GM18507 (cell line): ENCODE measurements at regions not wholly inside any gene's neighbourhood (a gene's known extent, or its start where the extent isn't known, plus 50 kb on each side); places are given as distances from the start of the nearest gene placed in this dataset.
"Not testable (repeated sequence)": the region's sequence is repeated elsewhere in the genome, so short reads cannot be mapped to it uniquely, and the experiment has no call there.

Experiments
- DNase-seq: peaks from one replicate; pipeline ENCODE4 v3.0.0; 2011; ENCODE audit warnings: low read depth; ENCODE audit not compliant: insufficient read length; ENCODE audit errors: extremely low spot score
- FAIRE-seq: peaks from 2 replicates; lab custom pipeline; 2011; peaks lifted over from hg19 to GRCh38; lab: Jason Lieb, UNC

- FAIRE-seq = no peak
- no peak for DNase-seq
Measured at GRCh38 chr4:85092943-85093342, 126.5 kb upstream of the WDFY3 start.

- no peak for FAIRE-seq
Measured at GRCh38 chr4:85094735-85095134, 128.2 kb upstream of the WDFY3 start.

GRCh38 chr4:85102606-85103005 is 136.1 kb upstream of the WDFY3 start:
- no peak for FAIRE-seq
- DNase-seq = no peak

More at GRCh38 chr4:85094735-85095134, 128.2 kb upstream of the WDFY3 start:
- no peak for DNase-seq

GRCh38 chr4:85106166-85106565 is 139.7 kb upstream of the WDFY3 start:
- no peak for FAIRE-seq
- no peak for DNase-seq

- FAIRE-seq (no peak), DNase-seq (no peak)
Measured at GRCh38 chr4:85106805-85107336, 140.4 kb upstream of the WDFY3 start.

- no peak for FAIRE-seq
- no peak for DNase-seq
Measured at GRCh38 chr4:85107553-85107952, 141.1 kb upstream of the WDFY3 start.

- FAIRE-seq (no peak), DNase-seq (no peak)
Measured at GRCh38 chr4:85113706-85114105, 147.2 kb upstream of the WDFY3 start.

- DNase-seq (no peak), FAIRE-seq (no peak)
Measured at GRCh38 chr4:85114526-85114925, 148.0 kb upstream of the WDFY3 start.

- DNase-seq (no peak), FAIRE-seq (no peak)
Measured at GRCh38 chr4:85116008-85116407, 149.5 kb upstream of the WDFY3 start.

- FAIRE-seq = no peak
Measured at GRCh38 chr4:85125688-85126087, 159.2 kb upstream of the WDFY3 start.

GRCh38 chr4:85126991-85127591 is 160.6 kb upstream of the WDFY3 start:
- DNase-seq (no peak), FAIRE-seq (no peak)

More at GRCh38 chr4:85125688-85126087, 159.2 kb upstream of the WDFY3 start:
- no peak for DNase-seq

- FAIRE-seq (no peak), DNase-seq (peak; percentile 12)
Measured at GRCh38 chr4:85127653-85128052, 161.2 kb upstream of the WDFY3 start.

GRCh38 chr4:85128246-85129204 is 162.0 kb upstream of the WDFY3 start:
- no peak for FAIRE-seq

GRCh38 chr4:85129354-85130125 is 163.1 kb upstream of the WDFY3 start:
- not testable (repeated sequence) for DNase-seq, FAIRE-seq

More at GRCh38 chr4:85128246-85129204, 162.0 kb upstream of the WDFY3 start:
- no peak for DNase-seq

GRCh38 chr4:85132117-85132516 is 165.6 kb upstream of the WDFY3 start:
- FAIRE-seq (no peak), DNase-seq (no peak)

GRCh38 chr4:85132570-85132969 is 166.1 kb upstream of the WDFY3 start:
- DNase-seq (no peak), FAIRE-seq (no peak)

- DNase-seq, FAIRE-seq: not testable (repeated sequence)
Measured at GRCh38 chr4:85139749-85140148, 173.3 kb upstream of the WDFY3 start.

GRCh38 chr4:85142451-85142850 is 176.0 kb upstream of the WDFY3 start:
- FAIRE-seq = no peak
- DNase-seq = no peak

- DNase-seq (peak; percentile 5), FAIRE-seq (peak; percentile 76)
Measured at GRCh38 chr4:85147481-85148076, 181.1 kb upstream of the WDFY3 start.
